HG03060 (cell line): ENCODE measurements at regions not wholly inside any gene's neighbourhood (a gene's known extent, or its start where the extent isn't known, plus 50 kb on each side); places are given as distances from the start of the nearest gene placed in this dataset.
A peak's percentile ranks its signal among the peaks of the same experiment; 100 is the strongest.

Experiments
- ATAC-seq: cut with Tn5 transposase; IDR thresholded peaks from one replicate; pipeline ENCODE4 v1.9.1; 2021; ENCODE audit warnings: low read depth, moderate number of reproducible peaks; ENCODE audit not compliant: unreplicated experiment

- no peak for ATAC-seq
Measured at GRCh38 chr4:174438711-174439110, 83.6 kb downstream of the HPGD start.

GRCh38 chr4:174437749-174438148, 84.5 kb downstream of the HPGD start:
- no peak for ATAC-seq

DNA sequence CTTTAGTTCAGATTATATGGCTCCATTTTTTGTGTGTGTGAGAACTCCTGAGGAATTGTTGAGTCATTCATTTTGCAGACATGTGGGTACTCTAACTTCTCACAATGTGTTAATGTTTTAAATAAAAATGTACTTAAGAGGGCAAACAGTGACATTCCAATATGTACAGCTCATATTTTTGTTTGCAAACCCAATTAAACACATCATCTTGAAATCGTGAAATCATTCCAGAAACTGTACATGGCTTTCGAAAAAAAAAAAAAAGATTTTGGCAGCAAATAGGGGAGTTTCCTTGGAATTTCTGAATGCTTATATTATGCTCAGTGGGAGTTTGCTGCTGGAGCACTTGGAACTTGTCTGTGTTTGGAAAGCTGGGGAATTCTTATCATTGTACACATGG, 85.0 kb downstream of the HPGD start:
- no peak for ATAC-seq

DNA sequence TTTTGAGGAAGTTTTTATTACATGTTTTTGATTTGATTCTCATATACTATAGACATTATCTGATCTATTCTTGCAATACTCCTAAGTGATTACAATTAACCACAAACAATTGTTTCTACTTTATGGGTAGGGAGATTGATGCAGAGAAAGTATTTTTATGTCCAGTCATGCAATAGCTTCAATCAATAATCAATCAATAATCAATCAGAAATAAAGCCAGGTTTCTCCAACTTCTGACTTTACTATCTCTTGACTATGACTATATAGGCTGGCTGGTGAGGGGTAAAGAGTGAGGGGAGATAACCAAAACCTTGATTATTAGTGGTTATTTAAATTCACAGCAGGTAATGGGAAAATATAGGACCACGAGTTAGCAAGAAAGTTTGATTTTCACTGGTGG, 85.9 kb downstream of the HPGD start:
- no peak for ATAC-seq

GRCh38 chr4:174435974-174436373, 86.3 kb downstream of the HPGD start:
- no peak for ATAC-seq

DNA sequence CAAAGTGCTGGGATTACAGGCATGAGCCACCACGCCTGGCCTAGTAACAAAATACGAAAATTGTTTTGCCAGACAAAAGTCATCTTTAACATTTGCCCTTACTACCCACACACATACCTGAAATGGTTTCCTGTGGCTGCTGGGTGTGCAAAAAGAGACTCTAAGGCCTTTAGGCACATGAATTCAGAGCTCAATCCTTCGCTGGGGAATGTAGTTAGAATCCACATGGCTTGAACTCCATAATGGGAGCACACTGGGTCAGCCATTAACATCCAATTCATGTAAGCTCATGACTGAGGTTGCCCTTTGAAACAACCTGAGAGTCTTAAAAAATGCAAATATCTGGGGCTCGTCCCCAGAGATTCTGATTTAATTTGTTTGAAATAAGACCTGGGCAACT, 87.8 kb downstream of the HPGD start:
- no peak for ATAC-seq

DNA sequence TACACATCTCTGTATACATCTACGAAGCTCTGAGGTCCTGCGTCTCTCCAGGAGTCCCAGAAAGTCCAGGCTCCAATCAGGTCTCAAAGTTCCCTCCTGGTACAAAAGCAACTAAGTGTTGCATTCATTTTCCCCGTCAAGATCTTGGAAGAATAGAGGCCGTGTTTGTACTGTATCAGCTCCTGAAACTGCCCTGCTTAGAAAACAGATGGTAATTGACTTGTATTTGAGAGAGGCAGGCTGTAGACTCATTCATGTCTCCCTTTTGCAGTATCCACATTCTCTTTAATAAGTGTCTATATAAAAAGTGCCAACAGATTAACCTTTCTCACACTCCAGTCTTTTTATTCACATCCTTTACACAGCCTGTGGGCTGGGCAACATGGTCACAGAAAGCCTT, 91.7 kb downstream of the HPGD start:
- ATAC-seq, result no peak

DNA sequence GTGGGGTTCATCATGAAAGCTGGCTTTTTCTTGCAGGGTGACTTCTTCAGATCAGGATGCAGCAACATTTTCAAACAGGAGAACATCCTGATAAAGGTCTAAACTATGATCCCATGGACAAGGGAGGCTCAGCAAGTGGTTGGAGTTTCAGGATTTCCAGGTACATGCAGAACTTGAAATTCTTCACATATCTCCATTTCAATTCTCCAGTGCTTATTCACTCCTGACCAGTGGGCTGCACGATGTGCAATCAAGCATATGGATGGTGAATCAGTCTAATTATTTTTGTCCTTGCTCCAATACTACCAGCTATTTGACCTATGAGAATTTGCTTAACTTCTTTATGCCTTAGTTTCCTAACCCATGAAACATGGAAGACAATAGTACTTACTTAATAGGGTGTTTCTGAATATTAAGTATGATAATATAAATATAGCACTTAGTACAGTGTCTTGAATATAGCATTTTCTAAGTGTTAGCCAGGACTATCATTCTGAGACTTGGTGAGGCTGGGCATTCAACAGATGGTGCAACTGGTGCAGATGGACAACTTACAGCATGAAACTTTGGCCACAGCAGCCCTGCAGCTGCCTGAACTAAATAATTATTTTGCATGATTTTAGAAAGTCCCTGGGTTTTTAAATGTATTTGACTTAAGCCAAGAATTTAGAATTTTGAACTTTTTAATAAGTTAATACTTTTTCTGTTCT, 92.4 kb downstream of the HPGD start:
- no peak for ATAC-seq

DNA sequence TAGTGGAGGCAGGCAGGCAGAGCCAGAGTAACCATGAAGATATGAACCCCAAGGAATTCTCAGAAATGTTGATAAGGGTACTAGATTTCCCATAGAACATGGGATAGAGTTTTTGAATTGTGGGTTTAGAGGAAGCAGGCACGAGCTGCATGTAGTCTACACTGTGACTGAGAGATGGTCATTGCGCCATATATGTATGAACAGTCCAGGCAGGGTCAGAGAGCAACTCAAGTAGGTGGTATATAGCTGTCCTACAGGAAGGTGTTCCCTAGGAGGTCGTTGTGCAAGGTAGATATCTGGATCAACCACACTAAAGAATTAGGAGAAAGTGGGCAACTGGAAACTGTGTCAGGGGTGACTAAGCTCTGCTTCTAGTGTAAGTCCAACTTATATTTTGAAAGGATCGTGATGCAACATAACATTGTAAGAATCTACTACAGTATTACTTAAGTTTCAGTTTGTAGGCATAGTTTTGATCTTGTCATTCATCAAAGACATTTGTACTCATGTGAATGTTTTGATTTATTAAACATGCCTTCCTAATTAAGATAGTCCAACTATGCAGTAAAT, 94.6 kb downstream of the HPGD start:
- ATAC-seq, result no peak

DNA sequence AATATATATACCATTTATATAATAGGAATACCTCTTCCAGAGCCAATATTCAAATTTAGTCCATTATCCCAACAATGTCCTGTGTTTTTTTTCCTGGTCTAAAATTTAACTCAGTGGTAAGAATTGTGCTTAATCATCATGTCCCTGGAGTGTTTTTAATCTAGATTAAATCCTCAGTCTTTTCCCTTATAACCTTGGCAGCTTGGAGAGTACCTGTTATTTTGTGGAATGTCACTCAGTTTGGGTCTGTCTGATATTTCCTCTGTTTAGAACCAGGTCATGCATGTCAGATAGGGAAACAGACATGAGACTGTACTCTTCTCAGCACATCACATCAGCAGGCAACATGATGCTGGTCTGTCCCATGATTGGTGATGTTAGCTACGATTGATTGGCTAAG, 96.6 kb downstream of the HPGD start:
- no peak for ATAC-seq

GRCh38 chr4:174423257-174423944, 98.9 kb downstream of the HPGD start:
- peak; percentile 79 for ATAC-seq

- no peak for ATAC-seq
Measured at GRCh38 chr4:174422893-174423256, 99.4 kb downstream of the HPGD start.

DNA sequence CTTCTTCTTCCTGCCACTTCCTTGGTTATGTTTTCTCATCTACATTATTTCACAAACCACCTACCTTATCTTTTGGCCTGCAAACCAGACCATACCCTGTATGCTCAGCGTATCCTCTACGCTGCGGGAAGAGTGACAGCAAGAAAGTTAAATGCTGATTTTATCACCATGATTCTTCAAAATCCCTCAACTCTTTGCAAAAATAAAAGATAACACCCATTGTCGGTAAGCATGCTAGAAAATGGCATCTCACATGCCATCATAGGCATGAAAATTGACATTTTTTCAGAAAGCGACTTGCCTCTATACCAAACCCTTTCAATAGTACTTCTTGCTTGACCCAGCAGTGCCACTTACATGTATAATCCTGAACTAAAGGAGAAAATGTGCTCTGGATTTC, 102.0 kb downstream of the HPGD start:
- ATAC-seq, result no peak

DNA sequence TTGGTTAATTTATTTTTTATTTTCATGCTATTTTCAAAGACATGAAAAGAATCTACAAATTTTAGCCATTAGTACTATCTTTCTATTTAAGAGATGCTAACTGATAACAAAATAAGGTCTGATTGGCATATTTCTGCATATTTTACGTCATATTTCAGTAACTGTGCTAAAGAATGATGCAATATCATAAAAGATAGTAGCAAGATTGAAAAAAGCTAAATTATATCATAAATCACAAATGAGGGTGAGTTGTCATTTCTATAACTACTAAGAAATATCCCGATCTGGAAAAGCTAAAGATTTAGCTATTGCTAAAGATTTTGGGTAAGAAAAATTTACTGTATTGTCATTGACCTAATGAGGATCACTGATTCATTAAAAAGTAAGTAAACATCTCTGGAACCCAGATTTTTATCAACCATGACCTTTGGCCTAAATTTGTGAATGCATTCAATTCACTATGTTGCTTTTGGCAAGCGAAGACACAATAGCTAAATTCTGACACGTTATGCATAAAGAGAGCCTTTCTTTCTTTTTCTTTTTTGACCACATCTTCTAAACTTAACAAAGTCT, 103.6 kb downstream of the HPGD start:
- ATAC-seq, result no peak

GRCh38 chr4:174408841-174409552, 113.3 kb downstream of the HPGD start:
- no peak for ATAC-seq

- no peak for ATAC-seq
Measured at GRCh38 chr4:174406383-174406782, 115.9 kb downstream of the HPGD start.

GRCh38 chr4:174405923-174406322, 116.4 kb downstream of the HPGD start:
- no peak for ATAC-seq

DNA sequence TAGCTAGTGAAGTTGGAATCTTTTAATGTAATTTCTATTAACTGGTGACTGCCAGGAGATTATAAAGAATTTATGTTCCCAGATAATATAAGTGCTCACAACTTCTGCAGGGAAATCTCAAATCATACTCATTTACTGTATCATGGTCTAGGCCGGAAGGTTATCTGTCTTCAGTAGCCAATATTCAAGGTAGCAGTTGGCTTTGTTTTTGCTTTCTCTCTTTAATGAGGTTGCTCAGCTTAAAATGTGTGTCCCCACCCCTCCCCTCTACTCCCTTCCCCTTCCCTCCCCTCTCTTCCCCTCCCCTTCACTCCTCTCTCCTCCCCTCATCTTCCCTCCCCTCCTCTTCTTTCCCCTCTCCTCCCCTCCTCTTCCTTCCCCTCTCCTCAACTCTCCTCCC, 117.6 kb downstream of the HPGD start:
- ATAC-seq, result no peak

GRCh38 chr4:174403177-174403543, 119.1 kb downstream of the HPGD start:
- no peak for ATAC-seq

GRCh38 chr4:174402470-174403176, 118.9 kb downstream of the CEP44 start:
- no peak for ATAC-seq
